HG03064 (cell line): ENCODE measurements at regions not wholly inside any gene's neighbourhood (a gene's known extent, or its start where the extent isn't known, plus 50 kb on each side); places are given as distances from the start of the nearest gene placed in this dataset.

Source experiments
- ATAC-seq: cut with Tn5 transposase; IDR thresholded peaks from one replicate; pipeline ENCODE4 v1.9.1; 2021; ENCODE audit warnings: low read depth; ENCODE audit not compliant: unreplicated experiment

DNA sequence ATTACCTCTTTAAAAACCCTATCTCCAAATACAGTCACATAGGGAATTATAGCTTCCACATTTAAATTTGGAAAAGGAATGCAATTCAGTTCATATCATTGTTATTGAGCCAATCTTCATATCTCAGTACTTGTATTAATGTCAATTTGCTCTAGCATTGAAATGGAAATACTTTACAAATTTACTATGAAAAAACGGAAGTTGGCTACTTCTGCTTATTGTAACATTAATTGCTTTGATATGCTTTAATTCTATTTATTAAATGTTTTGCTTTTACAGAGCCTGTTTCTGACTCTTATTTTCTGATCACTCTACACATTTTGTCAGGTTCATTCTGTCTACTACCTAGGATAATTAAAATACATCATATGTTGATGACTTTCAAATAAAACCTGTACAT is 412.6 kb downstream of the KCNJ3 start:
- no peak for ATAC-seq

GRCh38 chr2:155109527-155109926 is 411.0 kb downstream of the KCNJ3 start:
- ATAC-seq = no peak

GRCh38 chr2:155100261-155100660 is 401.8 kb downstream of the KCNJ3 start:
- no peak for ATAC-seq

DNA sequence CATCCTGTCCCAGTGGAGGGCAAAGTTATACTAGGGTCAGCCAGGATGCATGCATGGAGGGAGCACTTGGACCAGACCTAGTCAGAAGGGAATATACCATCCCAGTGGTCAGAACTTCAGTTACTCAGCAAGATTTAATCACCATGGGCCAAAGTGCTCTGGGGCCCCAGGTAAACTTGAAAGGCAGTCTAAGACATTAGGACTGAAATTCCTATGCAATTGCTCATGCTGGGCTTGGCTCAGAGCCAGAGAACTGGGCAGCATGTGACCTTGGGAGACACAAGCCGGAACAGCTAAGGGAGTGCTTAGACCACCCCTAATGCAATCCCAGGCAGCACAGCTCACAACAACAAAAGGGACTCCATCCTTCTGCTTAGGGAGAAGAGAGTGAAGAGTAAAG is 401.3 kb downstream of the KCNJ3 start:
- no peak for ATAC-seq

- no peak for ATAC-seq
These were observed 397.1 kb downstream of the KCNJ3 start for GRCh38 chr2:155095613-155096012.

GRCh38 chr2:155080373-155080772 is 381.9 kb downstream of the KCNJ3 start:
- ATAC-seq = no peak

DNA sequence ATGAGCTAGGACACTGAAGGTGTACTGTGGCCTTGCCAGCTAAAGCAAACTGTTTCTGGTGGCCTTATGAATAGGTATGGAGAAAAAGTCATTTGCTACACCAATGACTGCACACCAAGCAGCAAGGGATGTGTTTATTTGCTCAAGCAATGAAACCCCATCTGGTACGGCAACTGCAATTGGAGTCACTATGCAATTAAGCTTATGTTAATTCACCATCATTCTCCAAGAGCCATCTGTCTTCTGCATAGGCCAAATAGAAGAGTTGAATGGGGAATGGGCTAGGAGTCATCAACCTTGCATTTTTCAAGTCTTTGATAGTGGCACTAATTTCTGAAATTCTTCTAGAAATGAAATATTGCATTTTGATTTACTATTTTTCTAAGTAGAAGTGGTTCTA is 372.0 kb downstream of the KCNJ3 start:
- no peak for ATAC-seq

GRCh38 chr2:155062922-155063258 is 364.4 kb downstream of the KCNJ3 start:
- ATAC-seq = no peak

- no peak for ATAC-seq
These were observed 363.9 kb downstream of the KCNJ3 start for GRCh38 chr2:155062250-155062921.

- no peak for ATAC-seq
These were observed 362.4 kb downstream of the KCNJ3 start for GRCh38 chr2:155060896-155061295.

DNA sequence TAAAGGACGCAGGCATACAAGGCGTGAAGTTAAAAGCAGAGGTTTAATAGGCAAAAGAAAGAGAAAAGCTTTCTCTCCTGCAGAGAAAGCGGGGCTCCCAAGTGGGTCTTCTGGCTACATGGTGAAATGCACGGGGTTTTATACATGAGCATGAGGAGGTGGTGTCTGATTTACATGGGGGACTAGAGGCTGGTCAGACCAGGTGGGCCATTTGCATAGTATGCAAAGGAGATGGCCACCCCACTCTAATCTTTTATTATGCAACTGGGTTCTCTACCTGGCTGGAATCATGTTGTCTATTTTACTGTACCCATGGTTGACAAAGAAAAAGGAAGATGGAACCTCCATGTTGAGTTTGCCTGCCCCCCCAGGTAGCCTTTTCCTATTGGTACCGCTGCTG is 356.2 kb downstream of the KCNJ3 start:
- ATAC-seq = no peak

DNA sequence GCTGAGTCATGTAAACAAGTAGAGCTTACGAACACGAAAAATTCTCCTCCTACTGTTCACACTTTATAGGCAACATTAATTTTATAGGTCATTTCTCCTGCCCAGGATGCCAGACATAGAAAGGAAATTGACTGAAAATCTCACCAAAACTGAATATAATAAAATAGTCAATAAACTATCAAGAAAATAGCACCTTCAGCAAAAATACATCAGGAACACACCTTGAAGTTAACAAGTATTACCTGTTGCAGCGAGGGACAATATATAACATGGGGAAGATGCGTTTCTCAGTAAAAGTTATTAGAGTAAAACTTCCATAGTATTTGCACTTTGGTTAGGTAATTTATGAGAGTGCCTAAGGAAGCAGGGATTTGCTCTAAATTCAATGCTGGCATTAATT is 344.6 kb downstream of the KCNJ3 start:
- ATAC-seq = no peak

GRCh38 chr2:155035308-155035707 is 336.8 kb downstream of the KCNJ3 start:
- no peak for ATAC-seq

DNA sequence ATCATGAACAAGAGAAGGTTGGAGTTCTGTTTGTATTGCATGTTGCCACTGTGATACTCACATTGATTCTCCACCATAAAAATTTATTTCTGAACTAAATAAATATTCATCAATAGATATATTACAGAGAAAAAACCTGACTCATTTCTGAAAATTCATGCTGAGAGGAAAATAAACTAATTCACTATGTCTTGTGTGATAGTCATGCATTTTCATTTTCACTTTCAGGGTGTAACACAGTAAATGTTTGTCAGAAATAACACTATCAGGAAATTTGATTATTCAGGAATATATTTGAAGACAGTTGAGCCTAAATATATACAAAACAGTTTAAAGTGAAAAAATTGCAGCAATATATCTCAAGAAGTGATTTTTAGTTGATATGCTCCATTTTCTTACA is 335.2 kb downstream of the KCNJ3 start:
- no peak for ATAC-seq

GRCh38 chr2:155030296-155030695 is 331.8 kb downstream of the KCNJ3 start:
- no peak for ATAC-seq

DNA sequence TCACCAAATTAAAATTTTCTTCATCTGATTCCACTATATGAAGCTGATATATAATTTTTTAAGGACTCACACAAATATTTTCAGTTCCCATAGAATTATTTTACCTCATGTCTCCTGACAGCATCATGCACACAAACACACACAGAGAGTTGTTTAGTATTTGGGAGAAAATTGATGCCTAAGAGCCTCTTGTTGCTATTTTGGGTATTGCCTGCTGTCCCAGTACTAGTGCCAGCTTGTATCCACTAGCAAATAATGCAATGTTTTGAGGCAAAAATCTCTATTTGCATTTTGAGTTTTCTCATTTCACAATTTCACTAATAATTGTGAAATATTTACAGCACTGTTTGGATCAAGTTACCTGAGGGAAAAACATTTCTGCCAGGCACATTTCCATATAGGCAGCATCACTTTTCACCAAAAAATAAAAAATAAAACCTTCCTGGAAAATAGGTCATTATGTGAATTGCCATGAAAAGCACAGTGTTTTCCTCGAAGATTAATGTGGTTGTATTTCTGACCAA is 328.2 kb downstream of the KCNJ3 start:
- ATAC-seq = no peak

DNA sequence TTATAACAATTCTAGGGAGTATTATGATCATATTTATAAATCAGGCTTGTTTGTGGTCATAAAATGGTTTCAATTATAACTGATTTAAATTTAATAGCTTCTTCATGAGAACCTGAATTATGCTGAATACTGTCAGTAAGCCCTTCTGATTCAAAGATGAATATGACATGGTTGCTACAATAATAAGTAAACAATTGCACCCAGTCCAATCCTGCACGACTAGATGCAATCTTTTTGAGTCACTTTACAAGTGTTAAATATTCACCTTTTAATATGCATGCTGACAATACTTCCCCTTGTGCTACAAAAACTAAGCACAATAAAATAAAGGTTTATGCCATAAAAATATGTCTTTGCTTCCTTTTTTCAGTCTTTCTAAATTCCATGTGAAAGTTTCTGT is 325.2 kb downstream of the KCNJ3 start:
- no peak for ATAC-seq

DNA sequence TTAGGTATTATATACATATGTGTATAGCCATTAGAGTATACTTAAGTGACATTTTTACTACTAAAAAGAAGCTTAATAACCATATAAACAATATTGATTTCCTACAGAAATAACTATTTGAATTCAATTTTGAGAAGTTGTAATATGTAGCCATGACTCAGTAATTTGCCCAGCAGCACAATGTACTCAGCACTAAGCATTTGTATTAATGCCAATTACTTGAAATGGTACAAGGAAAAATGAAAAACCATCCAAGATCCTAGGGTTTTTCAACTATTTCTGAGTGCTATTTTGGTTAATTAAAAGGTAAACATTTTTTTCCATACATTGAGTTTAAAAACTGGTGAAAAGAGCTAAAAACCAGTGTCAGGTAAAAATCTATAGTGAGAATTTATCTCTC is 324.0 kb downstream of the KCNJ3 start:
- no peak for ATAC-seq

- ATAC-seq = no peak
These were observed 323.1 kb downstream of the KCNJ3 start for GRCh38 chr2:155021618-155022017.

DNA sequence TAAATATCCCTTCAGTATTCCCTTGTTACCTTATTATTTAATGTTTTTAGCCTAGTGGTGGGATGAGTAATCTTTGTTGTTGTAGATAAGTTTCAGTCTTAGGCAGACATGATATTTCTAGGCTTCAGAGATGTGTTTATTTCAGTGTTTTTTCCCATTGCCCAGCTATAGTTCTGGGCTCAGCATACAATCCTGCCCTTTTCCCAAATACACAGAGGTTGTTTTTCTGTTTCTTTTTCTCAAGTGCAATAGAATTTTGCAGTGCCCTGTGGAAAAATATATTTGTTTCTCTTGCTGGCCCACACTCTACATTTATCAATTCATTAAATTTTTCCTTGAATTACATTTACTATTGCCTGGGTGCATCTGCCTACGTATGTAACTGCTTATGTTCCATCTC is 321.8 kb downstream of the KCNJ3 start:
- no peak for ATAC-seq

DNA sequence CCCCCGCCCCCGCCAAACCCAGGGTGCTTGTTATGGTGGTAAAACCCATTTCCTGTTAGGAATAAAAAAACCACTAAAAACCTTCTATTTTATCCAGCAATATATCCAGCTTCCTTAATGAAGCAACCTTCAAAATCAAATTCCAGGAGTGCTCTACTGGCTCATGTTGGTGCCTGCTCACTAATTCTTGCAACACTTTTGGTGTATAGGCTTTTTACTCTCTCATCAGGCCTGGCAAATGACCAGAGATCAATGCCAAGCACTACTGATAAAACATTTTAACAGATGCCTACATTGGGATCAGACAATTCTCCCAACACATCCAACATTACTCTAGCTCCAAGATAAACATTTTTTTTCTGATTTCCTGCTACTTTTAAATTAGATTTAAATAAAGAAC is 312.4 kb downstream of the KCNJ3 start:
- no peak for ATAC-seq

DNA sequence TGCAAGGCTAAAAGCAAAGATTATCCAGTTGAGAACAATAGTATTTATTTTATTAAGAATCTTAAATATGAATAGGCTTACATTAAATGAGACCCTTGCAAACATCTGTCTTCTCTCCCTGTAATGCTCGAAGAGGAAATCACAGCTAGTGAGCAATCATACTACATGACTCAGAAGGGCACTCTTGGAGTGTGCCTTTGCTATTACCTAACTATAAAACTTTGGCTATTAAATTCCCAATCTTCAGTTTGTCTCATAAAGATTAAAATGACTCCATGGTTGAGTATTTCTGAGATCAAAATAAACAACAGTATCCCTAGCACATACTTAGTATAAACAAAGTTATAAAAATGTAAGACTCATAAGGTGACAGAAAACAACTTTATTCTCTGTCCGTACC is 296.9 kb downstream of the KCNJ3 start:
- no peak for ATAC-seq

GRCh38 chr2:154992826-154993225 is 294.3 kb downstream of the KCNJ3 start:
- ATAC-seq = no peak
